HuH-7 (cell line): ENCODE measurements at regions not wholly inside any gene's neighbourhood (a gene's known extent, or its start where the extent isn't known, plus 50 kb on each side); places are given as distances from the start of the nearest gene placed in this dataset.

Experiments used
- DNase-seq: peaks from one replicate; pipeline ENCODE4 v3.0.0; 2011; ENCODE audit warnings: low spot score

DNA sequence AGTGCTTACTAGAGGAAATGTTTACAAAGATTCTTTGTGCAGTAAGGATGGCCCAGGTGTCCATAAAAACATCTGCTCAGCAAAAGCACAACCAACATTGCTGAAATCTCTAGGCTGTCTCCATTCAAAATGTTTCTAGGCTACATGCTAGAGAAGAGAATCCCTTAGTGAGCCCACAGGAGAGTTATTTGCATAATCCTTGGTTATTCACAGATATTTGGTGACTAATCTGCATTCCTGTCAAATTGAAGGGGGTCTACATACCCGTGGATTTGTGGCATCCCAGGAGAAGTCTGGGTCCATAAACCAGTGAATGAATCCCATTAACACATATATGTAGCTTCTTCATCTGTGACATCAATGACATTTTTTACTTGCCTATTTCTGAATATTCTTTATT lies 261.3 kb upstream of the ESRRG start:
- DNase-seq: no peak

DNA sequence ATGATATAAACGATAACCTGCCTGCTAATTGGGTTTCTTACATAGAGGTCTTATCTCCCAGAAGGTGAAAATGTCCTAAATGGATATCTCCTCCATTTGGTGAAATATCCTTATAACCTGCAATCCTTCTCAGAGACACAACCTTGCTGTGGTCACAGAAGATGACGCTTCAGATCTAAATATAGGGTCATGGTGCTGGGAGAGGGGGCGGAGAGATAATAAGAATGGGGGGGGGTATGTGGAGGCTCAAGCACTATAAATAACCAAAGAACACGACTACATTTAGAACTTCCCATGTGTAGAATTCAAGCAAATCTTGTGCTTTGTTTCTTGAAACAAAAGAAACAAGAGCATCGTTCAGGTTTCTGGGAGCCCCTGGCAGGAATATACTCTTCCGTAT lies 260.6 kb upstream of the ESRRG start:
- DNase-seq: no peak

DNA sequence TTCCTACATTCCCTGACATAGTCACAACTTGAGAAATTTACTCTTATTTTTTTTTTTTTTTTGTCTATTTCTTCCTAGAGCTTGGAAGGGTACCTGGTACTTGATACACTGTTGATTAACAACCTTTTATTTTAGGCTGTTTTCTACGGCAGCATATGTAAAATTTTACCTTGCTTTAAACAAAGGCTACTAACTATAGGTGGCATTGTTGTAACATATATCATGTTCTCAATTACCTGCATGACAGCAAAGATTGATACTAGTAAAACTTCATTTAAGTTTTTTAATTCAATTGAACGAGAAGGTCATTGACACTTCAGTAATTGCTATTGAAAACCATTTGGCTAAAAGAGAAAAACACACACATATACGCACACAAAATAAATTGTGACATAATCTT lies 238.3 kb upstream of the ESRRG start:
- DNase-seq: no peak

GRCh38 chr1:216960716-216961115 lies 237.5 kb upstream of the ESRRG start:
- no peak for DNase-seq

GRCh38 chr1:216958569-216958968 lies 235.3 kb upstream of the ESRRG start:
- DNase-seq: no peak

- DNase-seq: no peak
These were observed 230.3 kb upstream of the ESRRG start for GRCh38 chr1:216953495-216953894.

GRCh38 chr1:216952864-216953263 lies 229.6 kb upstream of the ESRRG start:
- no peak for DNase-seq

DNA sequence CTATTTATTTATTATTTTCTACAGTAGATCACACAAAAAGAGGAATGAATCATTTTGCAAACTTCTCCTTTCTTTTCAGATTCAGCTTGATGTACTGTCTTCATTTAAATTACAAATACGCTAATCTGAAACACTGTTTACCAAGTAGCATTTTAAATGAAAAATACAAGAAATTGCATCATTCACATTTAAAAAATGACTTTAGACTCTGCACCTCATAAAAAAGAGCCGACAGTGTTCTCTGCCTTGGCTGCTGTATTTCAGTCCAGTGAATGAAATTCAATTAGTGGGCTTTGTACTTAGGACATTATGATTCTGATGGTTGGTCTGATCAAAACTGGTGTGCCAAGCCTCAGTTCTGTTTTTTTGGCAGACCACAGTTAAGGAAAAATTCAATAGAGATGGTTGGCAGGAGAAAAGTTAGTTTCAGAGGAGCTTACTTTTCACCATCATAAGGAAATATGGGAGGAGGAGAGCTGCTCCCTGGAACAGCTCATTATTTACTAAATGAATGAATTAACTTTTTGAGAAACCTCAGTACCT lies 222.4 kb upstream of the ESRRG start:
- no peak for DNase-seq

DNA sequence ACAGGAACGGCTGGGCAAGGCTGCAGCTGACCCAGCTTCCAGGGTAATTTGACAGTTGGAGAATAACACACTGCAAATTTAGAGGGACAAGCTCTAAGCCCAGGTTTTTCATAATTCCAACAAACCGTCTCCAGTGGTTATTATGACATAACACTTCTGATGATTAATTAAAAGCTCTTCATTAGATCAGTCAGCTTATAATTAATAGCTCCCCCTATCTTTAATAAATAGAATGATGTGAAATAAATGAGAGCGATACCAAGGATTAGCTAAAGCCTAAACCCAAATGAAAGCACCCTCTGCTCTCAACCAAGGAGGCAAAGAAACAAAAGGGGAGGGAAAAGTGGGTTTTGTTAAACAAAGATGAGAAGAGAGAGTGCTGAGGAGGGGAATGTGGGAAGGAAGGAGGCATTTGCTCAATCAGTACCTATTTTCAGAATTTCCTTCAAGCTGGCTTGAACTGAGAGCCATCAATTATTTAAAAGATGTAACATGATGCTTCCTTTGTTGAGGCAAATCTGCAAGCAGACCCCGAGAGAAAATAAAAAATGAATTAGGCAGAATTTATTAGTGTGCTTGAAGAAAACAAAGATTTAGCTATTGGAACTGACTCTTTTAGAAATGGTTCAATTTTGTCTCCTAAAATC lies 221.8 kb upstream of the ESRRG start:
- no peak for DNase-seq

- DNase-seq: no peak
These were observed 214.3 kb upstream of the ESRRG start for GRCh38 chr1:216937491-216937890.

DNA sequence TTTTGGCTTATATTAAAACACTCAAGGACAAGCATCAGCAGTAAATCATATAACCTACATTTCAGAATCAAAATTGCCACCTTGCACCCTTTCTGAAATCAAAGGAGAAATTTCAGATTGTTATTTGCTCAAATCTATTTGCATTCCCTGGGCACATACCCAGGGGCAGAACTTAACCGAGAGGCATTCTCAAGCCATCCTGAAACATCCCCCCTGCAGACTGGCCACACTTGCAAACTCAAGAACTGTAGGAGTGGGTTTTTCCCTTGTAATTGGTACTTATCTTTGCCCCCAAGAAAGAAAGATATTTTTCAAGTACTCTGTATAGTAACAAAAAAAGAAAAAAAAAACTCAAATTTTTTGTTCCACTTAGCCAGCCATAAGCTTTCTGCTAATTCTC lies 213.6 kb upstream of the ESRRG start:
- no peak for DNase-seq

GRCh38 chr1:216935901-216936300 lies 212.7 kb upstream of the ESRRG start:
- no peak for DNase-seq

GRCh38 chr1:216932424-216932823 lies 209.2 kb upstream of the ESRRG start:
- DNase-seq: no peak

- no peak for DNase-seq
These were observed 206.8 kb upstream of the ESRRG start for GRCh38 chr1:216929870-216930582.

DNA sequence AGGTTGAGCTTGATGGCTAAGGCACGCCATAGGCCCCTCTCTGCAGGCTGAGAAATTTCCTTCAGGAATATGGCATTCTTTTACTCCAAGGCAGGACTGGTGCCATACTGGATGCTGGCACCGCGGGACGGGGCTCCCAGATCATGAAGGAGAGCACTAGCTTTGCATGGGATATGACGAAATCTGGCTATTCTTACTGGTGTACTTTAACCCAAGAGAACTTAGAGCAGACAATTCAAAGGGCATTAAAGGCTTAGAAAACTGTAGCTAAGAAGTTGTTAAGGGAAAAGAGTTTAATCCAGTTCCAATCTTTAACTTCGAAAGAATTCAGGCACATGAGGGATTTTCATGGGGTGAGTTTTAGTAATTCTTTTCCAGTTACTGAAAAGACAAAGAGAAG lies 204.4 kb upstream of the ESRRG start:
- DNase-seq: no peak

- DNase-seq: no peak
These were observed 203.7 kb upstream of the ESRRG start for GRCh38 chr1:216926720-216927510.

- no peak for DNase-seq
These were observed 202.9 kb upstream of the ESRRG start for GRCh38 chr1:216925962-216926625.

DNA sequence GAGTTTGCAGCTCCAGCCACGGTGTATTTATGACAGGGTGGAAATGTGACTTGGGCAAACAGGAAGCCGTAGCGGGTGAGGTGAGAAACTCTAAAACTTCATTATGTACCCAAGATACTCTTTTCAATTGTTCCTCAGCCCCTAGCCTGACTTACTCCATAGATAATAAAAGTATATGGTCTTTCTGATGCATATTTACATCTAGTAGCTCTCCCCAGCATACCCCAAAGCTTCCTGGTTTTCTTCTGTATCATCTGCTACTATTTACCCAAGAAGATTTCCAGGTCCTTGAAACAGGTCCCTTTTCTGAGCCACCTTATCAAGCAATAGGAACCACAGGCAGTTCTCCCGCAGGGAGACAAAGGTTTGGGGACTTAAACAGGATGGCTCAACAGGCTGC lies 201.5 kb upstream of the ESRRG start:
- no peak for DNase-seq

- no peak for DNase-seq
These were observed 200.4 kb upstream of the ESRRG start for GRCh38 chr1:216923601-216924000.

DNA sequence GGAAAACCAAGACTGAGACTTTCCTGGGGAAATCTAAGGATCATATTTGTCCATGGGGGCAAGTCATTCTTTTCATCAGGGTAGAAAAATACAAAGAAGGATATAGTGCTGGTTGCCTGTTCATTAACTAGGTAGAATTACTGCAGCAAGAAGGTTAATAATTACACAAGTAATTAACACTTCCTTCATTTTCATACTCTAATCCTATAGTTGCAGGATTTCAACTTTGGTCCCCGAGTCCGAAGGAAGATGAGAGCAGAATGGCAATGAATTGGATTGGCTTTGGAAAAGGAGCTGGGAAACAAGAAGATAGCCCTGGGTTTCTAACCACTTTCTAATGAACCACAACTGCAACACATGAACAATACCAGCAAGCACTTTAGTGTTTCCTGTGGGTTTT lies 199.2 kb upstream of the ESRRG start:
- DNase-seq: no peak

DNA sequence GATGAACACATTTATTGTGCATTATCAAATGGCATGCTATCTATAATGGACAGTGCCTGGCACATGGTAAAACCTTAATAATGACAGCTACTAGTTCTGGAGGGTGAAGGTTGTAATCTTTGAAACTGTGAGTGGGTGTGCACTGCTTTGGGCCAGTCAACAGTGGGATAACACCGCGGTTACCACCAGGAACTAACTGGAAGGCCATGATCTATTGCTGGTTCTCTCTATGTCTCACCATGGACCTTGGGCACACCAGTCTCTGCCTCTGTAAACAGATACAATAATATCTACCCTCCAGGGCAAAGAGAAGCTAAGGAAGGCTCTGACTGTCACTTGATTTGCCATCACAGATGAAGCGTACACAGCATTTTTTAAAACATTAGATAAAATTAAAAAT lies 198.6 kb upstream of the ESRRG start:
- no peak for DNase-seq
